HG03571 (cell line): ENCODE measurements at regions not wholly inside any gene's neighbourhood (a gene's known extent, or its start where the extent isn't known, plus 50 kb on each side); places are given as distances from the start of the nearest gene placed in this dataset.
"Not testable (repeated sequence)": the region's sequence is repeated elsewhere in the genome, so short reads cannot be mapped to it uniquely, and the experiment has no call there.

ENCODE experiments used
- ATAC-seq: cut with Tn5 transposase; IDR thresholded peaks from one replicate; pipeline ENCODE4 v1.9.1; 2021; ENCODE audit not compliant: unreplicated experiment

DNA sequence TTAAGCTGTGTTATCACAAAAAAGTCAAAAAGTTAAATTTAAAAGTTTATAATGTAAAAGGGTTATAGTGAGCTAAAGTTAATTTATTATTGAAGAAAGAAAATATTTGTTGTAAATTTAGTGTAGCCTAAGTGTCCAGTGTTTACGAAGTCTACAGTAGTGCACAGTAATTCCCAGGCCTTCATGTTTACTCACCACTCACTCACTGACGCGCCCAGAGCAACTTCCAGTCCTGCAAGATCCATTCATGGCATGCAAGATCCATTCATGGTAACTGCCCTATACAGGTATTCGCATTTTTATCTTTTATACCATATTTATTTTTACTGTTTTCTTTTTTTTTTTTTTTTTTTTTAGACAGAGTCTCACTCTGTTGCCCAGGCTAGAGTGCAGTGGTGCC lies 69.5 kb downstream of the TPRA1 start:
- ATAC-seq = no peak

- ATAC-seq = no peak
Measured at GRCh38 chr3:127518456-127519081, 72.0 kb downstream of the TPRA1 start.

GRCh38 chr3:127512256-127512655 lies 78.3 kb downstream of the TPRA1 start:
- ATAC-seq = no peak

- ATAC-seq = no peak
Measured at GRCh38 chr3:127501177-127501576, 89.4 kb downstream of the TPRA1 start.

DNA sequence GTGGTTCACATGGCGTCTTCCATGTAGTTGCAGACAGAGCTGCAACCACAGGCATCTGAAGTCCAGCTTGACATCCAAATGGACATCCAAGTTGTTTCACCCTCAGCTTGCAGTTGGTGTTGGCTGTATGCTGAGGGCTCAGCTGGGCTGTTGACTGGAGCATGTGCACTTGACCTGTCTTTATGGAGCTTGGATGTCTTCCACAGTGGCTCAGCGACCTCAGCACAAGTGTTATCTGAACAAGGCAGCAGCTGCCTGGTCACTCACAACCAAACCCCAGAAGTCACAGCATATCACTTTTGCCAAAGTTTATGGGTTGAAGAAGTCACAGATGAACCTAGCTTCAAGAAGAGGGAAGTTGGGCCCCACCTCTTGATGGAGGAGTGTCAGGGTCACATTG lies 92.9 kb downstream of the TPRA1 start:
- ATAC-seq = no peak

DNA sequence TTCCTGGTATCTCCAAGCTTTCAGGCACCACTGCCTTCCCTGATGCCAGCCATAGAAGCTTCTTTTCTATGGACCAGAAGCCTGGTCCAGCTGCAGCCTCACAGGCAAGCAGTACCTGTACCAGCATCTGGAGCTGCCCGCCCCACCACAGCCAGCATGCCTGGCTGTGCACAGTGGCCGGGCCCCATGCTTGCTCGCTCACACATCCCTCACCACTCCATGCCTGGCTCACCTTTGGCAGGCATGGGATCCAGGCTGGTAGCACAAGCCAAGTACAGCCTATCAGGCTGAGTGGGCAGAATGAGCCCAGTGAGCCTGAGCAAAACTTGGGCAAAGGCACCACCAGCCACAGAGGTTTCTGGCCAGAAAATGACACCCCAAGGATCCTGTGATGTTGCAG lies 93.4 kb downstream of the TPRA1 start:
- ATAC-seq = no peak

GRCh38 chr3:127495821-127496655 lies 94.5 kb downstream of the TPRA1 start:
- no peak for ATAC-seq

- no peak for ATAC-seq
Measured at GRCh38 chr3:127493924-127494646, 96.4 kb downstream of the TPRA1 start.

DNA sequence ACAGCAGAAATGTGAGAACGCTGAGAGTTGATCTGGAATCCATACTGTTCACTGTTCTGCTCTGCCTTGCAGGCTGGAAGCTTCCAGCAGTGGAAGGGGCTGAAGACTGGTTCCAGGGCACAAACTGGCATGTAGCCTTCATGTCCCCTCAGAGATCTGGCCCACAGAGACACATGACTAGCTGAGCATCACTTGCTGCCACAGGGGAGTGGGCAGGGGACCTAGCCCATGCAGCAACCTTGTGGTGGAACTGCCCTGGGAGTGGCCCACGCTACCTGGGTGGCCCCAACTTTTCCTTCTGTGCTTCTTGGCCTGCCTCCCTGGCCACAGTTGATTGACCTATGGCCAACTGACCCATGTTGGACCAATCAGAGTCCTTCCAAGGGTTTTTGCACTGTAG lies 98.1 kb downstream of the TPRA1 start:
- ATAC-seq = no peak

DNA sequence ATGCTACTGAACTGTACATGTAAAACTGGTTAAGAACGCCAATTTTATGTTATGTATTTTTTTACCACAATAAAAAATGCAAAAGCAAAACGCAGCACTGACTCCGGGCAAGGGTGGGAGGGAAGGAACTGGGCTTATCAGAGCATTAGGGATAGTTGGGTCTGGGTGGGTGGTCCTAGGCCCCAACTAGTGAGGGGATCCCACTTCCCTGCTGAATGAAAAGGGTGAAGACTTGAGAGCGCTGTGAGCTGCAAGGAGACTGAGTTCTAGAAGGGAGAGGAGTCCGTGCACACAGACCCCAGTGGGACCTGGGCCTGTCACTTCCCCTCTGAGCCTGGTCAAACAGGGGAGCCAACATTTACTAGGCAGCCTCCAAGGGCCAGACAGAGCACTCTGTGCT lies 98.6 kb downstream of the TPRA1 start:
- no peak for ATAC-seq

DNA sequence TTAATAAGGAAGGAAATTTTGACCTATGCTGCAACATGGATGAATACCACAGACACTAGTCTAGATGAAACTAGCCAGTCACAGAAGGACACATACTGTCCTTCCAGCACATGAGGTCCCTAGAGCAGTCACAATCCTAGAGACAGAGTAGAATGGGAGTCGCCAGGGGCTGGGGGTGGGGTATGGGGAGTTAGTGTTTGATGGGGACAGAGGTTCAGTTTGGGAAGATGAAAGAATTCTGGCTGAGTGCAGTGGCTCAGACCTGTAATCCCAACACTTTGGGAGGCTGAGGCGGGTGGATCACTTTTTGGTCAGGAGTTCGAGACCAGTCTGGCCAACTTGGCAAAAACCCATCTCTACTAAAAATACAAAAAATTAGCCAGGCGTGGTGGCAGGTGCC lies 99.2 kb downstream of the TPRA1 start:
- no peak for ATAC-seq

GRCh38 chr3:127491024-127491305 lies 99.6 kb downstream of the TPRA1 start:
- not testable (repeated sequence) for ATAC-seq

- no peak for ATAC-seq
Measured at GRCh38 chr3:127490271-127491023, 100.1 kb downstream of the TPRA1 start.

GRCh38 chr3:127489357-127489756 lies 101.2 kb downstream of the TPRA1 start:
- no peak for ATAC-seq

GRCh38 chr3:127488740-127489139 lies 101.8 kb downstream of the TPRA1 start:
- no peak for ATAC-seq

- ATAC-seq = no peak
Measured at GRCh38 chr3:127488141-127488672, 102.3 kb downstream of the TPRA1 start.

DNA sequence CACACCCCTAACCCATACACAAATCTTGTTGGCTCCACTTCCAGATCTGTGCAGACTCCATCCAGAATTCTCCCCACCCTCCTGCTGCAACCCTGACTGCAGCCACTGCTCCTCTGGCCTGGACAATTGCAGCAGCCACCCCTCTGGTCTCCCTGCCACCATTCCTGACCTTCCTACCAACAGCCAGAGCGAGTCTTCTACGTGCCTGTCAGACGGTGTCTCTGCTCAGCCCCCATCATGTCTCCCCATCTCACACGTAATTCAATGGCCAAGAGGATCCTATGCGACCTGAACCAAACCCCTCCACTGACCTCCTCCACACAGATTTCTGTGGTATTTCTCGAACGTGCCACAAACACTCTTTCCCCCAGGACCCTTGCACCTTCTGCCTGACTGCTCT lies 103.3 kb downstream of the TPRA1 start:
- no peak for ATAC-seq

GRCh38 chr3:127486321-127486944 lies 104.1 kb downstream of the TPRA1 start:
- ATAC-seq = no peak

- ATAC-seq = no peak
Measured at GRCh38 chr3:127485396-127486170, 105.0 kb downstream of the TPRA1 start.
